ENCODE measurements at regions not wholly inside any gene's neighbourhood (a gene's known extent, or its start where the extent isn't known, plus 50 kb on each side); places are given as distances from the start of the nearest gene placed in this dataset.

DNA sequence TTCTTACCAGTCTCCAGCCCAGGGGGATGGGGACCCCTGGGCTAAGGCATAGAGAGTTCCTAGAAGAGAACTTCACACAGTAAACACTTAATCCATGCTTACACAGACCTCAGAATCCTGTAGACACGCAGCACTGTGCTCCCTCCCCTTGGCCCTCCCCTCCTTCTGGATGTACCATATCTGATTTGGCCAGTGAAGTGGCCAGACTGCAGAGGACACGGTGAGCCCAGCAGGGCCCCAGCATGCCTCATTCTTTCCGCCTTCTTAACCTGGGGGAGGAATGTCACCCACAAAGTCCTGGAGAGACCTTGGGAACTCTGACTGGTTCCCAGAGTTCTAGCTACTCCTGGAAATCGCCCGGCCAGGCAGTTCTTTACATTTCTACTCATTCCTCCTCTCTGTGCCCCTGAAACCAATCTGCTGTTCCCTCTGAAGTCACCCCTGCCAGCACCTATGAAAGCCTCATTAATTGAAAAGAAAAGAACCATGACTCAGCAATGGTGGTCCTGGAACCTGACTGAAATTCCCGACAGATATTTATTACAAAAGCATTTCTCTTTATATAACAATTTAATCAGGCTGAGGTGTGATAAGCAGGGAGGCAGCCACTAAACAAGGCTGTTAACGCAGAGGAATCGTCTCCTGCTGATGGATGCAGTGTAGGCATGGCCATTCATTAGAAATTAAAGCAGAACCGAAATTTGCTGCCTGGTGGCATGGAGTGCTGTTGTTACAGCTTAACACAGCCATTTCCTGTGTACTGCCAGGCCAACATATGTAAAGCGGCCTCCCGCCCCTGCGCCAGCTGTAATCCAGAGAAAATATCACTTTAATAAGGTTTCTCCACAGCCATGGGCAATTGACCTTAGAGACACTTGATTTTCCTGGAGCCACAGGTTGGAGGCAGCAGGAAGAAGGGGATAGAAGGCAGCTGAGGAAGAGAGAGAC, 74.6 kb upstream of the KCND3 start:
- H3K27me3 Mint-ChIP-seq = peaks cover 82% of the 10 kb centered on the region
- no peak for ATAC-seq (replicated peaks; ENCODE audit: extremely low read depth, poor library complexity, severe bottlenecking)

GRCh38 chr1:112067989-112068388, 78.5 kb upstream of the KCND3 start:
- Mint-ChIP-seq H3K4me1 (no peaks in the 10 kb centered on the region), H3K9me3 (no peaks in the 10 kb centered on the region), H3K27ac (ENCODE audit: low read depth) (no peak overlapping the region), H3K36me3 (ENCODE audit: insufficient read depth) (no peaks in the 10 kb centered on the region), H3K27me3 (peaks cover 69% of the 10 kb centered on the region), H3K4me3 (no peak overlapping the region)
- ATAC-seq (replicated peaks; ENCODE audit: extremely low read depth, poor library complexity, severe bottlenecking) (no peak), DNase-seq (ENCODE audit: low spot score in 2 of 2) (no peak)

More for the DNA sequence above, 74.6 kb upstream of the KCND3 start:
- no peak for DNase-seq (ENCODE audit: low spot score in 2 of 2)
- Mint-ChIP-seq H3K4me3 (no peak overlapping the region), H3K27ac (ENCODE audit: low read depth) (no peak overlapping the region), H3K9me3 (no peaks in the 10 kb centered on the region), H3K36me3 (ENCODE audit: insufficient read depth) (peaks cover 1% of the 10 kb centered on the region), H3K4me1 (no peaks in the 10 kb centered on the region)

- Mint-ChIP-seq H3K4me1 (no peaks in the 10 kb centered on the region), H3K36me3 (ENCODE audit: insufficient read depth) (no peaks in the 10 kb centered on the region), H3K9me3 (no peaks in the 10 kb centered on the region), H3K27ac (ENCODE audit: low read depth) (no peak overlapping the region), H3K4me3 (no peak overlapping the region), H3K27me3 (peaks cover 44% of the 10 kb centered on the region)
- DNase-seq (ENCODE audit: low spot score in 2 of 2) (no peak), ATAC-seq (replicated peaks; ENCODE audit: extremely low read depth, poor library complexity, severe bottlenecking) (no peak)
Observed at GRCh38 chr1:112070677-112071076, 81.2 kb upstream of the KCND3 start.

GRCh38 chr1:112074711-112075110, 85.2 kb upstream of the KCND3 start:
- no peak overlapping the region for H3K4me3 Mint-ChIP-seq
- H3K4me1 Mint-ChIP-seq = no peaks in the 10 kb centered on the region
- H3K27ac Mint-ChIP-seq (ENCODE audit: low read depth) = no peak overlapping the region
- ATAC-seq (replicated peaks; ENCODE audit: extremely low read depth, poor library complexity, severe bottlenecking) (no peak), DNase-seq (ENCODE audit: low spot score in 2 of 2) (no peak)
- H3K36me3 Mint-ChIP-seq (ENCODE audit: insufficient read depth) = no peaks in the 10 kb centered on the region
- H3K9me3 Mint-ChIP-seq = no peaks in the 10 kb centered on the region
- H3K27me3 Mint-ChIP-seq = peaks cover 16% of the 10 kb centered on the region

DNA sequence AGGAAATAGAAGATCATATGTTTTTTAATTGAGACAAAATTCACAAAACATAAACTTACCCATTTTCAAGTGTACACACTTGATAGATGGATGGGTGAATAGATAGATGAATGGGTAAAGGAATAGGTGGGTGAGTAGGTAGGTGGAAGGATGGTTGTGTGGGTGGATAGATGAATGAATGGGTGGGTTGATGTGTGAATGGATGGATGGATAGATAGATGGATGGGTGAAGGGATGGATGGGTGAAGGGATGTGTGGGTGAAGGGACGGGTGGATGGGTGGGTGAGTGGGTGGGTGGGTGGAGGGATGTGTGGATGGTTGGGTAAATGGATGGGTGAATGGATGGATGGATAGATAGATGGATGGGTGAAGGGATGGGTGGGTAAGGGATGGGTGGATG, 86.1 kb upstream of the KCND3 start:
- ATAC-seq (replicated peaks; ENCODE audit: extremely low read depth, poor library complexity, severe bottlenecking) = no peak
- H3K36me3 Mint-ChIP-seq (ENCODE audit: insufficient read depth) = no peaks in the 10 kb centered on the region
- DNase-seq (ENCODE audit: low spot score in 2 of 2) = no peak
- no peak overlapping the region for H3K4me3 Mint-ChIP-seq
- H3K27ac Mint-ChIP-seq (ENCODE audit: low read depth) = no peak overlapping the region
- peaks cover 16% of the 10 kb centered on the region for H3K27me3 Mint-ChIP-seq
- H3K9me3 Mint-ChIP-seq = no peaks in the 10 kb centered on the region
- no peaks in the 10 kb centered on the region for H3K4me1 Mint-ChIP-seq

DNA sequence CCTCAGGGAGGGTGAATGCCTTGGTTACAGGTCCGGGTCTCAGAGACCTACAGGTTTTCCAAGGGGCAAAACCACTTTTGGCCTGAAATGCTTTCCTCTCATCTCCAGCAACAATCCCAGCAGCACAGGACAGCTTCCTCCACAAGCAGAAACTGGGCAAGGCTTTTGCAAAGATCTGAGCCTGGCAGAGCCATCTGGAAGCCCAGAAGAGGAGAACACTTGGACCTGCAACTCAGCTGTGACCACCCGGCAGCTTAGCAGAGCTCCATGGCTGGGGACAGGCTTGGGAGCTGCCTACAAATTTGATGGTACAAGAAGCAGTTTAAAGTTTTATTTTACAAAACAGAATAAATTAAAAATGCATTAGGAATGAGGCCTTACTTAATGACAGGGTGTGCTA, 90.0 kb upstream of the KCND3 start:
- ATAC-seq (replicated peaks; ENCODE audit: extremely low read depth, poor library complexity, severe bottlenecking) (no peak), DNase-seq (ENCODE audit: low spot score in 2 of 2) (no peak)
- Mint-ChIP-seq H3K4me1 (no peaks in the 10 kb centered on the region), H3K27ac (ENCODE audit: low read depth) (no peak overlapping the region), H3K27me3 (peaks cover 40% of the 10 kb centered on the region), H3K9me3 (no peaks in the 10 kb centered on the region), H3K36me3 (ENCODE audit: insufficient read depth) (no peaks in the 10 kb centered on the region), H3K4me3 (no peak overlapping the region)

- H3K4me1 Mint-ChIP-seq = no peaks in the 10 kb centered on the region
- ATAC-seq (replicated peaks; ENCODE audit: extremely low read depth, poor library complexity, severe bottlenecking) (no peak), DNase-seq (ENCODE audit: low spot score in 2 of 2) (no peak)
- peaks cover 54% of the 10 kb centered on the region for H3K27me3 Mint-ChIP-seq
- H3K4me3 Mint-ChIP-seq = no peak overlapping the region
- no peaks in the 10 kb centered on the region for H3K9me3 Mint-ChIP-seq
- no peak overlapping the region for H3K27ac Mint-ChIP-seq (ENCODE audit: low read depth)
- H3K36me3 Mint-ChIP-seq (ENCODE audit: insufficient read depth) = no peaks in the 10 kb centered on the region
Observed at GRCh38 chr1:112083487-112083886, 94.0 kb upstream of the KCND3 start.

- peaks cover 63% of the 10 kb centered on the region for H3K27me3 Mint-ChIP-seq
- H3K4me1 Mint-ChIP-seq = no peaks in the 10 kb centered on the region
- H3K27ac Mint-ChIP-seq (ENCODE audit: low read depth) = no peak overlapping the region
- DNase-seq (ENCODE audit: low spot score in 2 of 2) = no peak
- ATAC-seq (replicated peaks; ENCODE audit: extremely low read depth, poor library complexity, severe bottlenecking) = no peak
- H3K9me3 Mint-ChIP-seq = no peaks in the 10 kb centered on the region
- no peak overlapping the region for H3K4me3 Mint-ChIP-seq
- H3K36me3 Mint-ChIP-seq (ENCODE audit: insufficient read depth) = no peaks in the 10 kb centered on the region
Observed at GRCh38 chr1:112092656-112093371, 103.3 kb upstream of the KCND3 start.

GRCh38 chr1:112093372-112093694, 103.9 kb upstream of the KCND3 start:
- H3K4me3 Mint-ChIP-seq = no peak overlapping the region
- peaks cover 63% of the 10 kb centered on the region for H3K27me3 Mint-ChIP-seq
- DNase-seq (ENCODE audit: low spot score in 2 of 2) (no peak), ATAC-seq (replicated peaks; ENCODE audit: extremely low read depth, poor library complexity, severe bottlenecking) (no peak)
- no peaks in the 10 kb centered on the region for H3K4me1 Mint-ChIP-seq
- H3K9me3 Mint-ChIP-seq = no peaks in the 10 kb centered on the region
- H3K27ac Mint-ChIP-seq (ENCODE audit: low read depth) = no peak overlapping the region
- H3K36me3 Mint-ChIP-seq (ENCODE audit: insufficient read depth) = no peaks in the 10 kb centered on the region

DNA sequence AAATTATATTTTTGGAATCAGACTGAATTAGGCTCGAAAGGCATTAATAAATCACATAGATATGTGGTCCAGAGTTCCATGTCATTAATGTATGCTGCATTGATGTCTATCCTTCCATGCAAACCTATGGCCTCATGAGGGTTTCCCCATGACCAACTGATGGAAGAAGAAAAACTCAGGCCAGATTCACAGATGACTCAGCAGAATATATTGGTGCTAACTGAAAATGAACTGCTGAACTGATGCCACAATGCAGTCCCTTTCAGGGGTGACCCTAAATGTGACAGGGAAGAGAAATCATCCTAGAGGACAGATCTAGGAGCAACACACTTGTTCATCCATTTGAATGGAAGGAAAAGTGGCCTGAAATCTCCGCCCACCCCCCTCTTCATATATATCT, 110.5 kb upstream of the KCND3 start:
- no peaks in the 10 kb centered on the region for H3K9me3 Mint-ChIP-seq
- DNase-seq (ENCODE audit: low spot score in 2 of 2) = no peak
- H3K27me3 Mint-ChIP-seq = peaks cover 36% of the 10 kb centered on the region
- no peak overlapping the region for H3K4me3 Mint-ChIP-seq
- H3K36me3 Mint-ChIP-seq (ENCODE audit: insufficient read depth) = no peaks in the 10 kb centered on the region
- H3K27ac Mint-ChIP-seq (ENCODE audit: low read depth) = no peak overlapping the region
- no peak for ATAC-seq (replicated peaks; ENCODE audit: extremely low read depth, poor library complexity, severe bottlenecking)
- no peaks in the 10 kb centered on the region for H3K4me1 Mint-ChIP-seq

DNA sequence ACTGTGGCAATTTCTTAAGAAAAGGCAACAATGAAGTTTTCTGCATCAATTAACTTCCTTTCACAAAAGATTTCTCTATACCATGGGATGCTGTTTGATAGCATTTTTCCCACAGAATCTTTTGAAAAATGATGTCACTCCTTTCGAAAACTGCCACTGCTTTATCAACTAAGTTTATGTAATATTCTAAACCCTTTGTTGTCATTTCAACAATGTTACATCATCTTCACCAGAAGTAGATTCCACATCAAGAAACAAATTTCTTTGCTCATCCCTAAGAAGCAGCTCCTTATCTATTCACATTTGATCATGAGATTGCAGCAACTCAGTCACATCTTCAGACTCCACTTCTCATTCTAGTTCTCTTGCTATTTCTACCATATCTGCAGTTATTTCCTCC, 116.1 kb upstream of the KCND3 start:
- H3K36me3 Mint-ChIP-seq (ENCODE audit: insufficient read depth) = no peaks in the 10 kb centered on the region
- no peak for DNase-seq (ENCODE audit: low spot score in 2 of 2)
- peaks cover 7% of the 10 kb centered on the region for H3K9me3 Mint-ChIP-seq
- H3K27me3 Mint-ChIP-seq = peaks cover 57% of the 10 kb centered on the region
- no peaks in the 10 kb centered on the region for H3K4me1 Mint-ChIP-seq
- H3K27ac Mint-ChIP-seq (ENCODE audit: low read depth) = no peak overlapping the region
- no peak for ATAC-seq (replicated peaks; ENCODE audit: extremely low read depth, poor library complexity, severe bottlenecking)
- H3K4me3 Mint-ChIP-seq = no peak overlapping the region

DNA sequence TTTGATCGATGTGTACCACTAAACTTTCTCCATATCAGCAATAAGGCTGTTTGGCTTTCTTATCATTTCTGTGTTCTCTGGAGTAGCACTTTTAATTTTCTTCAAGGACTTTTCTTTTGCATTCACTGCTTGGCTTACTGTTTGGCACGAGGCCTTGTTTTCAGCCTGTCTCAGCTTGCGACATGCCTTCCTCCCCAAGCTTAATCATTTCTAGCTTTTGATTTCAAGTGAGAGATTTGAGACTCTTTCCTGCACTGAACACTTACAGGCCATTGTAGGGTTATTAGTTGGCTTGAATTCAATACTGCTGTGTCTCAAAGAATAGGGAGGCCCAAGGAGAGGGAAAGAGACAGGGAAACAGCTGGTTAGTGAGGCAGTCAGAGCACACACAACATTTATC, 120.6 kb upstream of the KCND3 start:
- Mint-ChIP-seq H3K4me1 (no peaks in the 10 kb centered on the region), H3K27me3 (peaks cover 86% of the 10 kb centered on the region), H3K36me3 (ENCODE audit: insufficient read depth) (no peaks in the 10 kb centered on the region), H3K27ac (ENCODE audit: low read depth) (no peak overlapping the region), H3K9me3 (peaks cover 7% of the 10 kb centered on the region), H3K4me3 (no peak overlapping the region)
- DNase-seq (ENCODE audit: low spot score in 2 of 2) (no peak), ATAC-seq (replicated peaks; ENCODE audit: extremely low read depth, poor library complexity, severe bottlenecking) (no peak)

GRCh38 chr1:112111734-112112133, 122.3 kb upstream of the KCND3 start:
- no peaks in the 10 kb centered on the region for H3K4me1 Mint-ChIP-seq
- no peak overlapping the region for H3K4me3 Mint-ChIP-seq
- ATAC-seq (replicated peaks; ENCODE audit: extremely low read depth, poor library complexity, severe bottlenecking) = no peak
- no peaks in the 10 kb centered on the region for H3K36me3 Mint-ChIP-seq (ENCODE audit: insufficient read depth)
- DNase-seq (ENCODE audit: low spot score in 2 of 2) = no peak
- peaks cover 89% of the 10 kb centered on the region for H3K27me3 Mint-ChIP-seq
- peaks cover 7% of the 10 kb centered on the region for H3K9me3 Mint-ChIP-seq
- H3K27ac Mint-ChIP-seq (ENCODE audit: low read depth) = no peak overlapping the region

Measured in central memory CD8-positive, alpha-beta T cell (primary cell).